ENCODE measurements at regions not wholly inside any gene's neighbourhood (a gene's known extent, or its start where the extent isn't known, plus 50 kb on each side); places are given as distances from the start of the nearest gene placed in this dataset.

DNA sequence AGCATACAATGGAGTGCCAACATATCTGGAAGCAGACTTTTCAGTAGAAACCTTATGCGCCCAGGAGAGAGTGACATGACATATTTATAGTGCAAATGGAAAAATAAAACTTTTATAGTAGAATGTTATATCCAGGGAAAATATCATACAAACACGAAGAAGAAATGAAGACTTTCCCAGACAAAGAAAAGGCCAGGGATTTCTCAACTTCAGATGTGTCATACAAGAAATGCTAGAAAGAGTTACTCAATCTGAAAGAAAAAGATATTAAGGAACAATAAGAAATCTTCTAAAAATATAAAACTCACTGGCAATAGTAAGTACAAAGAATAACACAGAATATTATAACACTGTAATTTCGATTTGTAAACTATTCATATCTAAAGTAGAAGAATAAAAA, 1269.3 kb downstream of the GRIK2 start:
- TF ChIP-seq, protein P1, sequence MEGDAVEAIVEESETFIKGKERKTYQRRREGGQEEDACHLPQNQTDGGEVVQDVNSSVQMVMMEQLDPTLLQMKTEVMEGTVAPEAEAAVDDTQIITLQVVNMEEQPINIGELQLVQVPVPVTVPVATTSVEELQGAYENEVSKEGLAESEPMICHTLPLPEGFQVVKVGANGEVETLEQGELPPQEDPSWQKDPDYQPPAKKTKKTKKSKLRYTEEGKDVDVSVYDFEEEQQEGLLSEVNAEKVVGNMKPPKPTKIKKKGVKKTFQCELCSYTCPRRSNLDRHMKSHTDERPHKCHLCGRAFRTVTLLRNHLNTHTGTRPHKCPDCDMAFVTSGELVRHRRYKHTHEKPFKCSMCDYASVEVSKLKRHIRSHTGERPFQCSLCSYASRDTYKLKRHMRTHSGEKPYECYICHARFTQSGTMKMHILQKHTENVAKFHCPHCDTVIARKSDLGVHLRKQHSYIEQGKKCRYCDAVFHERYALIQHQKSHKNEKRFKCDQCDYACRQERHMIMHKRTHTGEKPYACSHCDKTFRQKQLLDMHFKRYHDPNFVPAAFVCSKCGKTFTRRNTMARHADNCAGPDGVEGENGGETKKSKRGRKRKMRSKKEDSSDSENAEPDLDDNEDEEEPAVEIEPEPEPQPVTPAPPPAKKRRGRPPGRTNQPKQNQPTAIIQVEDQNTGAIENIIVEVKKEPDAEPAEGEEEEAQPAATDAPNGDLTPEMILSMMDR (conservative IDR thresholded peaks at IDR 0.05; ENCODE audit: low read depth, low read length), result no peak
- Histone ChIP-seq H3K9ac (no peak overlapping the region), H3K79me2 (ENCODE audit: insufficient read depth, low read depth) (no peaks in the 10 kb centered on the region), H3K4me2 (no peak overlapping the region), H3K27me3 (ENCODE audit: insufficient read depth, low read depth) (no peaks in the 10 kb centered on the region), H3K4me1 (ENCODE audit: low read depth, poor library complexity, severe bottlenecking) (no peaks in the 10 kb centered on the region), H3K27ac (no peak overlapping the region), H3K36me3 (ENCODE audit: insufficient read depth) (no peaks in the 10 kb centered on the region), H3K4me3 (IDR thresholded peaks at IDR 0.05; ENCODE audit: insufficient read depth, low read depth, low read length) (no peak overlapping the region), H2AFZ (ENCODE audit: low read depth) (no peak overlapping the region), H4K20me1 (ENCODE audit: insufficient read depth) (no peaks in the 10 kb centered on the region)

DNA sequence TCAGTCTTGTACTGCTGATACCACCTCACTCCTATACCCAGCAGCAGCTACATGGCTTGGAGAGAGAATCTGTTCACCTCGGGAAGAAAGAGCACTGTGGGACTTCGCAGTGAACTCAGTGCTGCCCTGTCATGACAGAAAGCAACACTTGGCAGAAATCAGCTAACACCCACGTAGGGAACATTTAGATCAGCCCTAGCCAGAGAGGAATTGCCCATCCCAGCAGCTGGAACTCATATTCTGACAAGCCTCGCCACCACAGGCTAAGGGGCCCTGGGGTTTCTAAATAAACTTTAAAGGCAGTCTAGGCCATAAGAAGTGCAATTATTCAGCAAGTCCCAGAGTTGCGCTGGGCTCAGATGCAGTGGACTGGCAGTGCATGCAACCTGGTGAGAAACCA, 1266.8 kb downstream of the GRIK2 start:
- Histone ChIP-seq H3K36me3 (ENCODE audit: insufficient read depth) (no peaks in the 10 kb centered on the region), H3K9ac (no peak overlapping the region), H3K4me1 (ENCODE audit: low read depth, poor library complexity, severe bottlenecking) (no peaks in the 10 kb centered on the region), H2AFZ (ENCODE audit: low read depth) (no peak overlapping the region), H3K27me3 (ENCODE audit: insufficient read depth, low read depth) (no peaks in the 10 kb centered on the region), H3K79me2 (ENCODE audit: insufficient read depth, low read depth) (no peaks in the 10 kb centered on the region), H4K20me1 (ENCODE audit: insufficient read depth) (no peaks in the 10 kb centered on the region), H3K27ac (no peak overlapping the region), H3K4me3 (IDR thresholded peaks at IDR 0.05; ENCODE audit: insufficient read depth, low read depth, low read length) (no peak overlapping the region), H3K4me2 (no peak overlapping the region)
- TF ChIP-seq, protein P1 (conservative IDR thresholded peaks at IDR 0.05; ENCODE audit: low read depth, low read length), result no peak

DNA sequence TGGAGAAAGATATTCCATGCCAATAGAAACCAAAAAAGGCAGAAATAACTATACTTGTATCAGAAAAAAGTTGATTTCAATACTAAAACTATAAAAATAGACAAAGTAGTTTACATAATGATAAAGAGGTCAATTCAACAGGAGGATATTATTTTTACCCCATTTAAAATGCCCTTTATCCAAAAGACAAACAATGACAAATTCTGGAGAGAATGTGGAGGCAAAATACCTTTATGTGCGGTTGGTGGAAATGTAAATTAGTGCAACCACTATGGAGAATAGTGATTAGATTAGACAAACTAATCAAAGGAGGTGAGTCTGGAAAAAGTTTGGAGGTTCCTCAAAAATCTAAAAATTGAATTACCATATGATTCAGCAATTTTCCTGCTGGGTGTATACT, 1262.3 kb downstream of the GRIK2 start:
- no peak overlapping the region for H3K4me3 ChIP-seq (IDR thresholded peaks at IDR 0.05; ENCODE audit: insufficient read depth, low read depth, low read length)
- TF ChIP-seq, protein P1 (conservative IDR thresholded peaks at IDR 0.05; ENCODE audit: low read depth, low read length), result no peak
- no peak overlapping the region for H3K4me2 ChIP-seq
- no peak overlapping the region for H3K9ac ChIP-seq
- H3K36me3 ChIP-seq (ENCODE audit: insufficient read depth), result no peaks in the 10 kb centered on the region
- H3K79me2 ChIP-seq (ENCODE audit: insufficient read depth, low read depth), result no peaks in the 10 kb centered on the region
- no peaks in the 10 kb centered on the region for H4K20me1 ChIP-seq (ENCODE audit: insufficient read depth)
- H3K27me3 ChIP-seq (ENCODE audit: insufficient read depth, low read depth), result no peaks in the 10 kb centered on the region
- no peaks in the 10 kb centered on the region for H3K4me1 ChIP-seq (ENCODE audit: low read depth, poor library complexity, severe bottlenecking)
- no peak overlapping the region for H3K27ac ChIP-seq
- no peak overlapping the region for H2AFZ ChIP-seq (ENCODE audit: low read depth)

DNA sequence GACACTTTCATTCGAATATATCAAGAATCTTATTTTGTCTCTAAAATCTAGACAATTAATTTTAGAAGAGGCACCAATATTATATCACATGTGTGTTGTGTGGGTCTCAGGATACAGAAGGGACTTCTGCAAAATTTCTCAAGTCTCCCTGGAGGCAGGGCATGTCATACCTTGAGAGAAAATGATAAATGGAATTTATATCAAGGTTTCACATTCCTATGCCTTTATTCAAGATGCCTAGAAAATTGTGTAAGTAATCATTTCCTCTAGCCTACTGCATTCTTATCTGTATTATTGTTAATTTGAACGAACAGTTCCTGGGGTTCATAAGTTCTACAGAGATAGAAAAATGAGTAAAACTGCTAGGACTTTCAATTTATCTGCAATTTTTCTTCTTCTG, 1247.9 kb downstream of the GRIK2 start:
- H3K27ac ChIP-seq, result no peak overlapping the region
- H3K4me2 ChIP-seq, result no peak overlapping the region
- no peak overlapping the region for H2AFZ ChIP-seq (ENCODE audit: low read depth)

More for the DNA sequence above, 1247.9 kb downstream of the GRIK2 start:
- Histone ChIP-seq H3K79me2 (ENCODE audit: insufficient read depth, low read depth) (no peaks in the 10 kb centered on the region), H3K27me3 (ENCODE audit: insufficient read depth, low read depth) (no peaks in the 10 kb centered on the region), H3K9ac (no peak overlapping the region), H3K36me3 (ENCODE audit: insufficient read depth) (no peaks in the 10 kb centered on the region), H3K4me1 (ENCODE audit: low read depth, poor library complexity, severe bottlenecking) (no peaks in the 10 kb centered on the region), H4K20me1 (ENCODE audit: insufficient read depth) (no peaks in the 10 kb centered on the region), H3K4me3 (IDR thresholded peaks at IDR 0.05; ENCODE audit: insufficient read depth, low read depth, low read length) (no peak overlapping the region)
- TF ChIP-seq, protein P1 (conservative IDR thresholded peaks at IDR 0.05; ENCODE audit: low read depth, low read length), result no peak
